ENCODE measurements at regions not wholly inside any gene's neighbourhood (a gene's known extent, or its start where the extent isn't known, plus 50 kb on each side); places are given as distances from the start of the nearest gene placed in this dataset.
"Not testable (repeated sequence)": the region's sequence is repeated elsewhere in the genome, so short reads cannot be mapped to it uniquely, and the experiment has no call there.

DNA sequence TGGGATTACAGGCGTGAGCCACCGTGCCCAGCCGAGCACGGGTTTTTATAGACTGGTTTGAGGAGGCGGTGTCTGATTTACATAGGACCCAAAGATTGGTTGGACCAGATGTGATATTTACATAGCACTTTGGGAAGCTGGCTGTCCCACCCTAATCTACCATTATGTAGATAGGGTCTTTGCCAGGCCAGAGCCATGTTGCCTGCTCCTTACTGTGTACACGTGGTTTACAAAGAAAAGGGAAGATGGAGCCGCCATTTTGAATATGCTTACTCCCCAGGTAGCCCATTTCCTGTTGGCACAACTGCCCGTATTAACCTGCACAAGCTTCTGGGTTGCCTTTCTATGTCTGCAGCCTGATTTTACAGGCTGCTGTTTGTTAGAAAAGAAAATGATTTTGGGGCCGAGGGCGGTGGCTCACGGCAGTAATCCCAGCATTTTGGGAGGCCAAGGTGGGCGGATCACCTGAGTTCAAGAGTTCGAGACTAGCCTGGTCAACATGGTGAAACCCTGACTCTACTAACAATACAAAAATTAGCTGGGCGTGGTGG is 89.9 kb upstream of the EEF2KMT start:
- H3K4me3 ChIP-seq = no peak overlapping the region
- H3K9me3 ChIP-seq = no peaks in the 10 kb centered on the region
- TF ChIP-seq POLR2A (IDR thresholded peaks at IDR 0.05) = no peak
- TF ChIP-seq EP300 (IDR thresholded peaks at IDR 0.05; ENCODE audit: low read depth) = no peak
- TF ChIP-seq, protein P1, sequence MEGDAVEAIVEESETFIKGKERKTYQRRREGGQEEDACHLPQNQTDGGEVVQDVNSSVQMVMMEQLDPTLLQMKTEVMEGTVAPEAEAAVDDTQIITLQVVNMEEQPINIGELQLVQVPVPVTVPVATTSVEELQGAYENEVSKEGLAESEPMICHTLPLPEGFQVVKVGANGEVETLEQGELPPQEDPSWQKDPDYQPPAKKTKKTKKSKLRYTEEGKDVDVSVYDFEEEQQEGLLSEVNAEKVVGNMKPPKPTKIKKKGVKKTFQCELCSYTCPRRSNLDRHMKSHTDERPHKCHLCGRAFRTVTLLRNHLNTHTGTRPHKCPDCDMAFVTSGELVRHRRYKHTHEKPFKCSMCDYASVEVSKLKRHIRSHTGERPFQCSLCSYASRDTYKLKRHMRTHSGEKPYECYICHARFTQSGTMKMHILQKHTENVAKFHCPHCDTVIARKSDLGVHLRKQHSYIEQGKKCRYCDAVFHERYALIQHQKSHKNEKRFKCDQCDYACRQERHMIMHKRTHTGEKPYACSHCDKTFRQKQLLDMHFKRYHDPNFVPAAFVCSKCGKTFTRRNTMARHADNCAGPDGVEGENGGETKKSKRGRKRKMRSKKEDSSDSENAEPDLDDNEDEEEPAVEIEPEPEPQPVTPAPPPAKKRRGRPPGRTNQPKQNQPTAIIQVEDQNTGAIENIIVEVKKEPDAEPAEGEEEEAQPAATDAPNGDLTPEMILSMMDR (IDR thresholded peaks at IDR 0.05) = no peak
- no peak for TF ChIP-seq POLR2AphosphoS5 (IDR thresholded peaks at IDR 0.05)
- H3K27ac ChIP-seq = no peak overlapping the region
- 84 to 88% methylated on average over 9 to 14 of the region's 14 CpGs for WGBS, 2 donors (ENCODE audit: low coverage in 1 of 2)
- no peaks in the 10 kb centered on the region for H3K36me3 ChIP-seq
- intact Hi-C loops (cut with DNase I; ENCODE audit: low total_unique reads) (no loop called here), in situ Hi-C loops (cut with MboI; ENCODE audit: low pct_ligation_motif_present in 1 of 4, low pct_unique_long_range_greater_than_20kb in 1 of 4, low sequenced_read_pairs in 3 of 4) (no loop called here)
- no peaks in the 10 kb centered on the region for H3K27me3 ChIP-seq
- no peak for DNase-seq
- no peaks in the 10 kb centered on the region for H3K4me1 ChIP-seq

DNA sequence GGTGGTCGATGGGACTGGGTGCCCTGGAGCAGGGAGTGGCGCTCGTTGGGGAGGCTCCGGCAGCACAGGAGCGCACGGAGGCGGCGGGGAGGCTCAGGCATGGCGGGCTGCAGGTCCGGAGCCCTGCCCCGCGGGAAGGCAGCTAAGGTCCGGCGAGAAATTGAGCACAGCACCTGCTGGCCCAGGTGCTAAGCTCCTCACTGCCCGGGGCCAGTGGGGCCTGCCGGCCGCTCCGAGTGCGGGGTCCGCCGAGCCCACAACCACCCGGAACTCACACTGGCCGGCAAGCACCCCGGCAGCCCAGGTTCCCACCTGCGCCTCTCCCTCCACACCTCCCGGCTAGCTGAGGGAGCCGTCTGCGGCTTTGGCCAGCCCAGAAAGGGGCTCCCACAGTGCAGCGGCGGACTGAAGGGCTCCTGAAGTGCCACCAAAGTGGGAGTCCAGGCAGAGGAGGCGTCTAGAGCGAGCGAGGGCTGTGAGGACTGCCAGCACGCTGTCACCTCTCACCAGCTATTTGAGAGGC is 88.8 kb upstream of the EEF2KMT start:
- in situ Hi-C loops (cut with MboI; ENCODE audit: low pct_ligation_motif_present in 1 of 4, low pct_unique_long_range_greater_than_20kb in 1 of 4, low sequenced_read_pairs in 3 of 4) = no loop called here
- TF ChIP-seq, protein P1 (IDR thresholded peaks at IDR 0.05) = no peak
- TF ChIP-seq EP300 (IDR thresholded peaks at IDR 0.05; ENCODE audit: low read depth) = no peak
- no peak for TF ChIP-seq POLR2AphosphoS5 (IDR thresholded peaks at IDR 0.05)
- TF ChIP-seq POLR2A (IDR thresholded peaks at IDR 0.05) = no peak
- no peaks in the 10 kb centered on the region for H3K27me3 ChIP-seq
- no peaks in the 10 kb centered on the region for H3K9me3 ChIP-seq
- H3K4me3 ChIP-seq = no peak overlapping the region
- no peak for DNase-seq
- no peaks in the 10 kb centered on the region for H3K4me1 ChIP-seq
- no peaks in the 10 kb centered on the region for H3K36me3 ChIP-seq
- intact Hi-C loops (cut with DNase I; ENCODE audit: low total_unique reads) = no loop called here
- H3K27ac ChIP-seq = no peak overlapping the region
- 94% methylated on average over 33 of the region's 34 CpGs; no CpG with 5 or more reads in 1 of the 2 donors for whole genome bisulfite sequencing, 2 donors (ENCODE audit: low coverage in 1 of 2)

DNA sequence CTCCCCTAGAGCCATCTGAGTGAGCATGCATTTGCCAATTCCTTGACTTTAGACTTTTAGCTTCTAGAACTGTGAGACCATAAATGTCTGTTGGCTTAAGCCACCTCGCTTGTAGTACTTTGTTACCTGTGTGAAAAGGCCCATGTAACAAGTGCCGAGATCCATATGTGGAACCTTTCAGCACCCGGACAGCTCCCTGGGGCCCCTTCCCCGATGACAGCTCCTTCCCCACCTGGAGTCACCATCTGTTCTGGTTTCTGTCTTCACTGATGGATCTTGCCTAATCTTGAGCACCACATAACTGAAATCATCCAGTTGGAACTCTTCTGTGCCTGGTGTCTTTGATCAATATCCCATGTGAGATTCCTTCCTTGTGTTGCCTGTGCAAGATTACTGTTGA is 78.9 kb upstream of the EEF2KMT start:
- Histone ChIP-seq H3K27ac (no peak overlapping the region), H3K9me3 (no peaks in the 10 kb centered on the region), H3K27me3 (no peaks in the 10 kb centered on the region), H3K4me3 (no peak overlapping the region), H3K4me1 (peaks cover 0 to 5% (median 0%) of the 10 kb centered on the region in 4 donors), H3K36me3 (no peaks in the 10 kb centered on the region)
- TF ChIP-seq EP300 (IDR thresholded peaks at IDR 0.05; ENCODE audit: low read depth) = no peak
- no peak for TF ChIP-seq POLR2A (IDR thresholded peaks at IDR 0.05)
- TF ChIP-seq POLR2AphosphoS5 (IDR thresholded peaks at IDR 0.05) = no peak
- TF ChIP-seq, protein P1 (IDR thresholded peaks at IDR 0.05) = no peak
- no peak for DNase-seq
- intact Hi-C loops (cut with DNase I; ENCODE audit: low total_unique reads) = no loop called here
- WGBS, 2 donors (ENCODE audit: low coverage in 1 of 2) = 42% methylated on average over 4 of the region's 4 CpGs; no CpG with 5 or more reads in 1 of the 2 donors
- in situ Hi-C loops (cut with MboI; ENCODE audit: low pct_ligation_motif_present in 1 of 4, low pct_unique_long_range_greater_than_20kb in 1 of 4, low sequenced_read_pairs in 3 of 4) = no loop called here

DNA sequence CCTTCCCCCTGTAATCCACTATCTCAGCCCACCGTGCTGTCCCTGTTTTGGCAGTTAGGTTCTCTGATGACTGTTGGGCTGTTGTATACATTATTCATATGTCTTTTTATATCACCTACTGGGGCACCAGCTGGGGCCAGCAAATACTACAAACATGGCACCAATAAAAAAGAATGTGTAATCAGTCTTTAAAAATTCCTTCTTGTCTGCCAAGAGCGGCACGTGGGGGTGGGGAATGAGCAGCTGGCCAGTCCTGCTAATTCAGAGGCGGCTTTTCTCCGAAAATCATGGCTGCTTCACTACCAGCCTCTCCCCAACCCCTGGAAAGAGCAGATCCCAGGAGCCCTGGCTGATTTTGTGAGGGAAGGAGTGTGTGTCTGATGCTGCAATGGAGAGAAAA is 77.7 kb upstream of the EEF2KMT start:
- in situ Hi-C loops (cut with MboI; ENCODE audit: low pct_ligation_motif_present in 1 of 4, low pct_unique_long_range_greater_than_20kb in 1 of 4, low sequenced_read_pairs in 3 of 4) (no loop called here), intact Hi-C loops (cut with DNase I; ENCODE audit: low total_unique reads) (no loop called here)
- Histone ChIP-seq H3K27me3 (no peaks in the 10 kb centered on the region), H3K36me3 (no peaks in the 10 kb centered on the region), H3K4me1 (peaks cover 0 to 5% (median 0%) of the 10 kb centered on the region in 4 donors), H3K27ac (no peak overlapping the region), H3K4me3 (no peak overlapping the region), H3K9me3 (no peaks in the 10 kb centered on the region)
- TF ChIP-seq POLR2AphosphoS5 (IDR thresholded peaks at IDR 0.05) (no peak), EP300 (IDR thresholded peaks at IDR 0.05; ENCODE audit: low read depth) (no peak)
- 35 to 40% methylated on average over 5 of the region's 5 CpGs for WGBS, 2 donors (ENCODE audit: low coverage in 1 of 2)
- peak; percentile 34 for DNase-seq

DNA sequence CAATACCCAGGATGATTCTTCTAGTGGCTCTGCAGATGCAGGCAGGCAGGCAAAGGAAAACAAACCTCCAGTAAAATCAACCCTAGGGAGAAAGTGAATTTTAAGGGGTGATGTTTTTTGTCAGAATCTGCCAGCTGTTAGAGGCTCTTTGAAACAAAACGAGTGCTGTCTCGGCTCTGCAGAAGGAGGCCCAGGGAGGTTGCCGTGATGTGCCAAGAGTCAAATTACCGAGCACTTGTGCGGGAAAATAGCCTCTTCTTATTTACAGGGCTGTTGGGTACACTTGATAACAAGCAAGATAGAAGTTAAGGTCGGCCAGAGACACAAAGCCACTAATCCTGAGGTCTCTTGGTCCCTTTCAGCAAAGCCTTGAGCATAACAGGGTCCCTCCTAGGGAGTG is 68.9 kb upstream of the EEF2KMT start:
- no peak for TF ChIP-seq POLR2AphosphoS5 (IDR thresholded peaks at IDR 0.05)
- TF ChIP-seq POLR2A (IDR thresholded peaks at IDR 0.05) = no peak
- no peak for TF ChIP-seq EP300 (IDR thresholded peaks at IDR 0.05; ENCODE audit: low read depth)
- TF ChIP-seq, protein P1 (IDR thresholded peaks at IDR 0.05) = no peak
- Histone ChIP-seq H3K36me3 (no peaks in the 10 kb centered on the region), H3K27ac (no peak overlapping the region), H3K4me3 (no peak overlapping the region), H3K4me1 (no peaks in the 10 kb centered on the region), H3K9me3 (no peaks in the 10 kb centered on the region), H3K27me3 (peaks cover 12% of the 10 kb centered on the region)
- in situ Hi-C loops (cut with MboI; ENCODE audit: low pct_ligation_motif_present in 1 of 4, low pct_unique_long_range_greater_than_20kb in 1 of 4, low sequenced_read_pairs in 3 of 4) = no loop called here
- WGBS, 2 donors (ENCODE audit: low coverage in 1 of 2) = 24% methylated on average over 6 of the region's 6 CpGs; no CpG with 5 or more reads in 1 of the 2 donors
- intact Hi-C loops (cut with DNase I; ENCODE audit: low total_unique reads) = no loop called here
- DNase-seq = no peak

DNA sequence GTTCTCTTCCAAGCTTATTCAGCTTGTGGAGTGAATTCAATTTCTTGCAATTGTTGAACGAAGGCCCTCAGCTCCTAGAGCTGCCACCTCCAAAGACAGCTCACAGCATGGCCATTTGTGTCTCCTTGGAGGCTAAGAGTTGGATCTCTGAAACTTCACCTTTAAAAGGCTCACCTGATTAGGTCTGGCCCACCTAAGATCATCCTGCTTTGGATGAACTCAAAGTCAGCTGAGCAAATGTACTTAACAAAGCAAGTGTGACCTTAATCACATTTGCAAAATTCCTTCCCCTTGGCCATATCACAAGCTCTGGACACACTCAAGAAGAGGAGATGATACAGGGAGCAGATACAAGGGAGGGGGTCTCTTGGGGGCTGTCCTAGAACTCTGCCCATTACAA is 67.8 kb upstream of the EEF2KMT start:
- H3K27ac ChIP-seq; intact Hi-C loops (cut with DNase I; ENCODE audit: low total_unique reads); in situ Hi-C loops (cut with MboI; ENCODE audit: low pct_ligation_motif_present in 1 of 4, low pct_unique_long_range_greater_than_20kb in 1 of 4, low sequenced_read_pairs in 3 of 4); H3K36me3 ChIP-seq; H3K9me3 ChIP-seq; H3K4me3 ChIP-seq; H3K4me1 ChIP-seq; DNase-seq: not testable (repeated sequence)
- WGBS, 2 donors (ENCODE audit: low coverage in 1 of 2) = 50% methylated on average over 1 of the region's 1 CpG; no CpG with 5 or more reads in 1 of the 2 donors
- peaks cover 12% of the 10 kb centered on the region for H3K27me3 ChIP-seq

DNA sequence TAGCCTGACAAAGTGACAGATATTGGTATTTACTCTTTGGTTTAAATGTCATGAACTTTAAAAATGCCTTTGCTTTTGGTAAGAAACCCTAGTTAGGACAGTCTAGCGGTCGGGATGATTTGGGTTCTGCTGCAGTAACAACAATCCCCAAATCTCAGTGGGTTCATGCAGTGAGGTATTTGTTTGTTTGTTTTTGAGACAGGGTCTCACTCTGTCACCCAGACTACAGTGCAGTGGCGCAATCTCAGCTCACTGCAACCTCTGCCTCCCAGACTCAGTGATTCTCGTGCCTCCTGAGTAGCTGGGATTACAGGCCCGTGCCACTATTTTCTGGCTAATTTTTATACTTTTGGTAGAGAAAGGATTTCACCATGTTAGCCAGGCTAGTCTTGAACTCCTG is 65.2 kb upstream of the EEF2KMT start:
- H3K4me3 ChIP-seq; intact Hi-C loops (cut with DNase I; ENCODE audit: low total_unique reads); DNase-seq; H3K27ac ChIP-seq; H3K4me1 ChIP-seq; H3K36me3 ChIP-seq; in situ Hi-C loops (cut with MboI; ENCODE audit: low pct_ligation_motif_present in 1 of 4, low pct_unique_long_range_greater_than_20kb in 1 of 4, low sequenced_read_pairs in 3 of 4); H3K9me3 ChIP-seq: not testable (repeated sequence)
- 89% methylated on average over 5 of the region's 5 CpGs; no CpG with 5 or more reads in 1 of the 2 donors for WGBS, 2 donors (ENCODE audit: low coverage in 1 of 2)
- peaks cover 12% of the 10 kb centered on the region for H3K27me3 ChIP-seq

Data from transverse colon (tissue), 4 donors.